HG02885 (cell line): ENCODE measurements at regions not wholly inside any gene's neighbourhood (a gene's known extent, or its start where the extent isn't known, plus 50 kb on each side); places are given as distances from the start of the nearest gene placed in this dataset.

Source experiments
- ATAC-seq: cut with Tn5 transposase; IDR thresholded peaks from one replicate; pipeline ENCODE4 v1.9.1; 2021; ENCODE audit warnings: mild to moderate bottlenecking; ENCODE audit not compliant: unreplicated experiment, poor library complexity

DNA sequence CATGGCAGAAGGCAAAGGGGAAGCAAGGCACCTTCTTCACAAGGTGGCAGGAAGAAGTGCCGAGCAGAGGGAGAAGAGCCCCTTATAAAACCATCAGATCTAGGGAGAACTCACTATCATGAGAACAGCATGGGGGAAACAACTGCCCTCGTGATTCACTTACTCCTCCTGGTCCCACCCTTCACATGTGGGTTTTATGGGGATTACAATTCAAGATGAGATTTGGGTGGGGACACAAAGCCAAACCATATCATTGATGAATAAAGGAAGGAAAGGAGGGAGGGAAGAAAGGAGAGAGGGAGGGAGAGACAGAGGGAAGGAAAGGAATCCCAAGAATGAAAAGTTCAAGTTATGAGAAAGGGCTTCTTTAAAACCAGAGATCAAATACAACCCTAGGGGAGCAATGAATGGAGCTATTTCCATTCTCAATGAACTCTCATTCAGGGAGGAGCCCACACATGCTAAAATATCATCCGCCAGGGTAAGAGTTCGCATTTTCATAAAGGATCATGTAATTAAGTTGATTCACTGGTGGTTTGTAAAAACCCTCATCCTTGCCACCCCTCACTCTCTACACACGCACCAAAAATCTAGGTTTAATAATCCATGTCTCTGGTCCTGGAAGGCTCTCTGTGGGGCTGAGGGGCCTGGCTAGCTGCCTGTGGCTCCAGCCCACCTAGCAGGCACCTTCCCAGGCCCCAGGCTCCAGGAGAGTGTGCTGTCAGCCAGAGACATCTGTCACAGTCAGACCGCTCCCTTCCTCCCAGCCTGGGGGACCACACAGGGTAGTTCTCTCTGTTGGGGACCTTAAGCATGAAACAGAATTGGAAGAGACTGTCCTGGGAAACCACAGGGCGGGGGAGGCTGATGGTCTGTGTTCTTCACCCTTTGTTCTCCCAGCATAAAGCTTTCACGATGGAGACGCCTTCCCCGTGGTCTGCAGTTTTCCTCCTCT lies 94.0 kb downstream of the CCDC185 start:
- ATAC-seq: no peak

DNA sequence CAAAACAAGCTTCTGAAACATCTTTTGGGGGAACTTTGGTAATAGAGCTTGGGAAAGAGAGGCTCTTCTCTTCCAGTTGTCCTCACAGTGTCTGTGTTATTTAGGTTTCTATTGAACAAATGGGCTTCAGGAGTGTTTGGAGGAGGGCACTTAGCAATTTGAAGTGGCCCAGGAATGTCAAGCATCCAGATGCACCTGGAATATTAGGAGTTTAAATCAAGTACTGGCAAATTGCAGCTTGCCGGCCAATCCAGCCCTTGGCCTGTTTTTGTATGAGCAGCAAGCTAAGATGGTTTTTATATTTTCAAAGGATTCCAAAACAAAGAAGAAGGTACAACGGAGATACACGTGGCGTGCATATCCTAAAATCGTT lies 94.7 kb downstream of the CCDC185 start:
- no peak for ATAC-seq

DNA sequence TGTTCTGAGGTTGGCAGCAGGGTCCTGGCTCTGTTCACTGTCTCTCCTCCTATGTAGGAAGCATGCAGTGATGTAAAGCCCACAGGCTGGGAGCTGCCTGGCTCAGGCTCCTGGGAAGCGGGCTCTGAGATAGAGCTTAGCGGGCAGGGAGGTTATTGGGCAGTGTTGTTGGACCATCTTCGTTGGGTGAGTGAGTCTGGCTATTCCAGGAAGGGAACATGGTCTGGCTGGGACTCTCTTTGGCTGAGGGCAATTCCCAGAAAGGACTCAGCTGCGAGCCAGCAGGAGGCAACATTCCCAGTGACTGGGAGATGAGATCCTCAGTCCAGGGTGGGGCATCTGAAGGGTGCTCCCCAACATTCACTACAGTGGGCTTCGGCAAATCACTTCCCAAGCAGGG lies 96.2 kb downstream of the CCDC185 start:
- no peak for ATAC-seq

DNA sequence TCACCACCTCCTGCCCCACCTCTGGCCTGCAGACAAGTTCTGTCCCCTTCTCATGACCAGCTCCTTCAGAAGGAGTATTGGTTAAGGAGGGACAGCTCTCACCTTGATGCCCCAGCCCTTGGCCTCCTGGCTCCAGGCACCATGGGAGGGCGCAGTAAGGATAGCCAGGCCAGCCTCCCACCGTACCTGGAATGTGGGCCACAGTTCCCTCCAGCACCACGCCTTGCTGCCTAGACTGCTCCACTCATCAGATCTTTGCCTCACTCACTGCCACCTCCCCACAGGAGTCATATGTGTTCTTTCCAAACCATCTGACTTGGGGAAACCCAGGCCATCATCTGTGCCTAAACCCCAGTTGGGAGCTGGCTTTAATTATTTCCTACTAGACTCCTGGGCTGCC lies 97.0 kb downstream of the CCDC185 start:
- no peak for ATAC-seq
